ENCODE measurements at regions not wholly inside any gene's neighbourhood (a gene's known extent, or its start where the extent isn't known, plus 50 kb on each side); places are given as distances from the start of the nearest gene placed in this dataset.

GRCh38 chr2:12968399-12968798 lies 251.7 kb downstream of the TRIB2 start:
- Histone ChIP-seq H2AFZ (ENCODE audit: control insufficient read depth, low read length) (no peak overlapping the region), H3K36me3 (ENCODE audit: control insufficient read depth in 2 of 2, extremely low read depth in 1 of 2, insufficient read depth in 2 of 2, low read length in 2 of 2) (no peaks in the 10 kb centered on the region), H3K9me1 (ENCODE audit: control insufficient read depth, extremely low read depth, insufficient read depth, low read length) (no peaks in the 10 kb centered on the region), H3K9ac (ENCODE audit: control insufficient read depth, extremely low read depth, insufficient read depth, low read length) (no peak overlapping the region), H3K27me3 (ENCODE audit: control insufficient read depth, extremely low read depth, insufficient read depth, low read length) (no peaks in the 10 kb centered on the region), H3K79me2 (ENCODE audit: control insufficient read depth, insufficient read depth, low read length) (no peaks in the 10 kb centered on the region), H3K27ac (ENCODE audit: control insufficient read depth, insufficient read depth, low read length) (no peak overlapping the region), H3K4me1 (ENCODE audit: control insufficient read depth, extremely low read depth, insufficient read depth, low read length) (peaks cover 25% of the 10 kb centered on the region), H3K4me2 (ENCODE audit: control insufficient read depth, extremely low read depth, insufficient read depth, low read depth, low read length) (no peak overlapping the region), H4K20me1 (ENCODE audit: control insufficient read depth, extremely low read depth, insufficient read depth, low read length) (no peaks in the 10 kb centered on the region), H3K9me3 (ENCODE audit: control insufficient read depth, low read depth, low read length) (no peaks in the 10 kb centered on the region), H3K4me3 (ENCODE audit: control insufficient read depth in 2 of 3, extremely low read depth in 1 of 3, insufficient read depth in 2 of 3, low read depth in 1 of 3, low read length in 3 of 3) (no peak overlapping the region)
- DNase-seq (ENCODE audit: low read depth, low spot score): no peak
- TF ChIP-seq EZH2 (IDR thresholded peaks at IDR 0.05; ENCODE audit: low read length) (no peak), CTCF (optimal IDR thresholded peaks at IDR 0.05 in 1 of 3, IDR thresholded peaks at IDR 0.05 in 1 of 3, conservative IDR thresholded peaks at IDR 0.05 in 1 of 3; ENCODE audit: extremely low read depth in 1 of 3, insufficient read depth in 2 of 3, low read length in 3 of 3) (no peak)
- dilution Hi-C loops (cut with MboI; ENCODE audit: extremely low pct_ligation_motif_present, low sequenced_read_pairs): no loop called here
- no peak for FAIRE-seq

- Histone ChIP-seq H3K4me1 (ENCODE audit: control insufficient read depth, extremely low read depth, insufficient read depth, low read length) (peaks cover 22% of the 10 kb centered on the region), H3K36me3 (ENCODE audit: control insufficient read depth in 2 of 2, extremely low read depth in 1 of 2, insufficient read depth in 2 of 2, low read length in 2 of 2) (no peaks in the 10 kb centered on the region), H2AFZ (ENCODE audit: control insufficient read depth, low read length) (no peak overlapping the region), H3K27ac (ENCODE audit: control insufficient read depth, insufficient read depth, low read length) (peak overlapping the region; percentile 45), H3K9me3 (ENCODE audit: control insufficient read depth, low read depth, low read length) (no peaks in the 10 kb centered on the region), H3K79me2 (ENCODE audit: control insufficient read depth, insufficient read depth, low read length) (no peaks in the 10 kb centered on the region), H3K4me2 (ENCODE audit: control insufficient read depth, extremely low read depth, insufficient read depth, low read depth, low read length) (peak overlapping the region; percentile 17), H4K20me1 (ENCODE audit: control insufficient read depth, extremely low read depth, insufficient read depth, low read length) (no peaks in the 10 kb centered on the region), H3K4me3 (ENCODE audit: control insufficient read depth in 2 of 3, extremely low read depth in 1 of 3, insufficient read depth in 2 of 3, low read depth in 1 of 3, low read length in 3 of 3) (no peak overlapping the region), H3K9me1 (ENCODE audit: control insufficient read depth, extremely low read depth, insufficient read depth, low read length) (no peaks in the 10 kb centered on the region), H3K27me3 (ENCODE audit: control insufficient read depth, extremely low read depth, insufficient read depth, low read length) (no peaks in the 10 kb centered on the region), H3K9ac (ENCODE audit: control insufficient read depth, extremely low read depth, insufficient read depth, low read length) (no peak overlapping the region)
- FAIRE-seq (peak; percentile 95), DNase-seq (ENCODE audit: low read depth, low spot score) (peak; percentile 95)
- no peak for TF ChIP-seq EZH2 (IDR thresholded peaks at IDR 0.05; ENCODE audit: low read length)
- TF ChIP-seq CTCF (optimal IDR thresholded peaks at IDR 0.05 in 1 of 3, IDR thresholded peaks at IDR 0.05 in 1 of 3, conservative IDR thresholded peaks at IDR 0.05 in 1 of 3; ENCODE audit: extremely low read depth in 1 of 3, insufficient read depth in 2 of 3, low read length in 3 of 3): no peak
- dilution Hi-C loops (cut with MboI; ENCODE audit: extremely low pct_ligation_motif_present, low sequenced_read_pairs): no loop called here
Measured at GRCh38 chr2:12970861-12971260, 254.1 kb downstream of the TRIB2 start.
